ENCODE measurements at regions not wholly inside any gene's neighbourhood (a gene's known extent, or its start where the extent isn't known, plus 50 kb on each side); places are given as distances from the start of the nearest gene placed in this dataset.
"Not testable (repeated sequence)": the region's sequence is repeated elsewhere in the genome, so short reads cannot be mapped to it uniquely, and the experiment has no call there.

DNA sequence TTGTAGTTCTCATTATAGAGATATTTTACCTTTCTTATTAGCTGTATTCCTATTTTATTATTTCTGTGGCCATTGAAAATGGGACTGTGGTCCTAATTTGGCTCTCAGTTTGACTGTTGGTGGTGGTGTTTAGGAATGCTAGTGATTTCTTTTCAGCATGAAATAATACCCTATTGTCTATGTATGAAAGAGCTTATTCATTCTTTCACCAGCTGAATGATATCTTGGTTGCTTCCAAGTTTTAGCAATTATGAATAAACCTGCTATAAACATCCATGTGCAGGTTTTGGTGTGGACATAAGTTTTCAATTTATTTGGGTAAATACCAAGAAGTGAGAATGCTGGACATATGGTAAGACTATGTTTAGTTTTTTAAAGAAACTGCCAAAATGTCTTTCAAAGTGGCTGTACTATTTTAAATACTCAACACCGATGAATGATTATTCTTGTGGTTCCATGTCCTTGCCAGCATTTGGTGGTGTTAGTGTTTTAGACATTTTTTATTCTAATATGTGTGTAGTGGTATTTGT lies 501.6 kb upstream of the GYPC start:
- H3K4me1 ChIP-seq (ENCODE audit: control insufficient read depth in 1 of 2, extremely low read depth in 1 of 2, insufficient read depth in 2 of 2, low read length in 2 of 2): no peaks in the 10 kb centered on the region
- H3K4me3 Mint-ChIP-seq: no peak overlapping the region
- ChIA-PET POLR2A (no interaction called here), CTCF (no interaction called here)
- H3K27me3 ChIP-seq (replicated peaks in 1 of 2; ENCODE audit: control insufficient read depth in 2 of 2, extremely low read depth in 1 of 2, insufficient read depth in 2 of 2, low read length in 1 of 2): no peaks in the 10 kb centered on the region
- H3K27me3 Mint-ChIP-seq: no peaks in the 10 kb centered on the region
- H3K27ac Mint-ChIP-seq: no peak overlapping the region
- H3K27ac ChIP-seq (ENCODE audit: low read length): no peak overlapping the region
- no peaks in the 10 kb centered on the region for H3K36me3 Mint-ChIP-seq
- H3K9me3 ChIP-seq: no peaks in the 10 kb centered on the region
- H3K9me3 Mint-ChIP-seq: peaks cover 10 to 14% (median 10%) of the 10 kb centered on the region in 3 donors
- H3K36me3 ChIP-seq (ENCODE audit: control insufficient read depth in 2 of 2, extremely low read depth in 1 of 2, insufficient read depth in 1 of 2, low read length in 1 of 2): no peaks in the 10 kb centered on the region
- no peak overlapping the region for H3K4me3 ChIP-seq (ENCODE audit: control insufficient read depth in 1 of 2, extremely low read depth in 1 of 2, low read length in 1 of 2)
- DNase-seq (no peak), ATAC-seq (replicated peaks in 1 of 4) (no peak)
- no peaks in the 10 kb centered on the region for H3K4me1 Mint-ChIP-seq
- no CpG with 5 or more reads among the region's 1 CpG for WGBS (ENCODE audit: insufficient coverage)

DNA sequence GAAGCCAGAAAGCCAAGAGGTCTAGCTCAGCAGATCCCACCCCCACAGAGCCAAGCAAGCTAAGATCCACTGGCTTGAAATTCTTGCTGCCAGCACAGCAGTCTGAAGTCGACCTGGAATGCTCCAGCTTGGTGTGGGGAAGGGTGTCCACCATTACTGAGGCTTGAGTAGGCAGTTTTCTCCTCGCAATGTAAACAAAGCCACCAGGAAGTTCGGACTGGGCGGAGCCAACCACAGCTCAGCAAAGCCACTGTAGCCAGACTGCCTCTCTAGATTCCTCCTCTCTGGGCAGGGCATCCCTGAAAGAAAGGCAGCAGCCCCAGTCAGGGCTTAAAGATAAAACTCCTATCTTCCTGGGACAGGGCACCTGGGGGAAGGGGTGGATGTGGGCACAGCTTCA lies 495.0 kb upstream of the GYPC start:
- H3K9me3 Mint-ChIP-seq; CTCF ChIA-PET; H3K27ac Mint-ChIP-seq; H3K4me1 Mint-ChIP-seq; POLR2A ChIA-PET; ATAC-seq (replicated peaks in 1 of 4); H3K36me3 ChIP-seq (ENCODE audit: control insufficient read depth in 2 of 2, extremely low read depth in 1 of 2, insufficient read depth in 1 of 2, low read length in 1 of 2); H3K27ac ChIP-seq (ENCODE audit: low read length); H3K27me3 Mint-ChIP-seq; H3K36me3 Mint-ChIP-seq; H3K27me3 ChIP-seq (replicated peaks in 1 of 2; ENCODE audit: control insufficient read depth in 2 of 2, extremely low read depth in 1 of 2, insufficient read depth in 2 of 2, low read length in 1 of 2); H3K4me1 ChIP-seq (ENCODE audit: control insufficient read depth in 1 of 2, extremely low read depth in 1 of 2, insufficient read depth in 2 of 2, low read length in 2 of 2); DNase-seq; H3K4me3 ChIP-seq (ENCODE audit: control insufficient read depth in 1 of 2, extremely low read depth in 1 of 2, low read length in 1 of 2); H3K4me3 Mint-ChIP-seq; H3K9me3 ChIP-seq: not testable (repeated sequence)
- no CpG with 5 or more reads among the region's 4 CpGs for WGBS (ENCODE audit: insufficient coverage)

DNA sequence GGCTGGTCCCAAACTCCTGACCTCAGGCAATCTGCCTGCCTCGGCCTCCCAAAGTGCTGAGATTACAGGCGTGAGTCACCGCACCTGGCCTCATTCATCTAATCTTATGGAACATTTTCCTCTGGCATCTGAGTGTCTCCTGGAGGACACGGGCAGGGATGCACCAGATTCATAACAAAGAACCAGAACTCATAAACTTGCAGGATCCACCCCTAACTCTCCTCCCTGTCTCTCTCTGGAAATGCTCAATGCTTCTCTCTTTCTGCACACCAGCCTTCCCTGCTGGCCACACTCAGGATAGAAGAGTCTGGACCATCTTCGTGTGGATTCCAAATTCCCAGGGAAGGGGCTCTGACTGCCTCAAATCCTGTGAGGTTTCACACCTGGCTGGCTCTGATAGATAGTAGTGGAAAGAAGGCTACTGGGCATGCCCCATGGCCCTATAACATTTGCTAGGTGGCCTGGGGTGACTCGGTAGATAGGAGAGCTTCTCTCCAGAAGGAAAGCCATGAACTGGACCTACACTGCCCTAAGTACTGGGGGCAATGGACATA lies 483.2 kb upstream of the GYPC start:
- no peaks in the 10 kb centered on the region for H3K27me3 Mint-ChIP-seq
- H3K27me3 ChIP-seq (replicated peaks in 1 of 2; ENCODE audit: control insufficient read depth in 2 of 2, extremely low read depth in 1 of 2, insufficient read depth in 2 of 2, low read length in 1 of 2): no peaks in the 10 kb centered on the region
- DNase-seq (no peak), ATAC-seq (replicated peaks in 1 of 4) (no peak)
- no peaks in the 10 kb centered on the region for H3K4me1 ChIP-seq (ENCODE audit: control insufficient read depth in 1 of 2, extremely low read depth in 1 of 2, insufficient read depth in 2 of 2, low read length in 2 of 2)
- H3K9me3 ChIP-seq: no peaks in the 10 kb centered on the region
- WGBS (ENCODE audit: insufficient coverage): 97% methylated on average over 5 of the region's 6 CpGs
- H3K4me3 ChIP-seq (ENCODE audit: control insufficient read depth in 1 of 2, extremely low read depth in 1 of 2, low read length in 1 of 2): no peak overlapping the region
- POLR2A ChIA-PET: no interaction called here
- no peak overlapping the region for H3K4me3 Mint-ChIP-seq
- H3K36me3 ChIP-seq (ENCODE audit: control insufficient read depth in 2 of 2, extremely low read depth in 1 of 2, insufficient read depth in 1 of 2, low read length in 1 of 2): no peaks in the 10 kb centered on the region
- CTCF ChIA-PET: no interaction called here
- peaks cover 0 to 5% (median 0%) of the 10 kb centered on the region in 3 donors for H3K9me3 Mint-ChIP-seq
- H3K27ac ChIP-seq (ENCODE audit: low read length): no peak overlapping the region
- no peaks in the 10 kb centered on the region for H3K36me3 Mint-ChIP-seq
- H3K4me1 Mint-ChIP-seq: no peaks in the 10 kb centered on the region
- H3K27ac Mint-ChIP-seq: no peak overlapping the region

DNA sequence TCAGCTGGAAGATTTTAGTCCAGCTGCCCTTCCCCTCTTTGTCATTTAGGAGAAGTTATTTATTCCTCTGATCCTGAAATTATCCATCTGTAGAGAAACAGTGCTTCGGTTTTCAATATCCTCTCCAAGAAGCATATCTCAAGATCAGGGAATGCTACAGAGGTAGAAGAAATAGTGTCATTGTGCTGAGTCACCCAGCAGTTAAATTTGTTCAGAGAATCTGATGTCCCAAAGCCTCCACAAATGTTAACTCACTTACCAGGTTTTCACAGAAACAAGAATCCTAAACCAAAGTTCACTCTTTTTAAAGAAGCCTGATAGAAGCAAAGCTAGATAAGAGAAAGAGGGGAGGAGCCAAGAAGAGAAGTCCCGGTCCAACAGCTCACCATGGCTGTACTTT lies 480.7 kb upstream of the GYPC start:
- no peaks in the 10 kb centered on the region for H3K36me3 Mint-ChIP-seq
- no peak for ATAC-seq (replicated peaks in 1 of 4)
- CTCF ChIA-PET: no interaction called here
- no peaks in the 10 kb centered on the region for H3K4me1 Mint-ChIP-seq
- no peaks in the 10 kb centered on the region for H3K27me3 ChIP-seq (replicated peaks in 1 of 2; ENCODE audit: control insufficient read depth in 2 of 2, extremely low read depth in 1 of 2, insufficient read depth in 2 of 2, low read length in 1 of 2)
- no peaks in the 10 kb centered on the region for H3K27me3 Mint-ChIP-seq
- peaks cover 0 to 5% (median 0%) of the 10 kb centered on the region in 3 donors for H3K9me3 Mint-ChIP-seq
- WGBS (ENCODE audit: insufficient coverage): 78% methylated on average over 1 of the region's 2 CpGs
- H3K27ac Mint-ChIP-seq: no peak overlapping the region
- H3K4me3 Mint-ChIP-seq: no peak overlapping the region
- no peak overlapping the region for H3K27ac ChIP-seq (ENCODE audit: low read length)
- no peaks in the 10 kb centered on the region for H3K9me3 ChIP-seq
- DNase-seq: no peak
- H3K36me3 ChIP-seq (ENCODE audit: control insufficient read depth in 2 of 2, extremely low read depth in 1 of 2, insufficient read depth in 1 of 2, low read length in 1 of 2): no peaks in the 10 kb centered on the region
- no peak overlapping the region for H3K4me3 ChIP-seq (ENCODE audit: control insufficient read depth in 1 of 2, extremely low read depth in 1 of 2, low read length in 1 of 2)
- no peaks in the 10 kb centered on the region for H3K4me1 ChIP-seq (ENCODE audit: control insufficient read depth in 1 of 2, extremely low read depth in 1 of 2, insufficient read depth in 2 of 2, low read length in 2 of 2)
- POLR2A ChIA-PET: no interaction called here

DNA sequence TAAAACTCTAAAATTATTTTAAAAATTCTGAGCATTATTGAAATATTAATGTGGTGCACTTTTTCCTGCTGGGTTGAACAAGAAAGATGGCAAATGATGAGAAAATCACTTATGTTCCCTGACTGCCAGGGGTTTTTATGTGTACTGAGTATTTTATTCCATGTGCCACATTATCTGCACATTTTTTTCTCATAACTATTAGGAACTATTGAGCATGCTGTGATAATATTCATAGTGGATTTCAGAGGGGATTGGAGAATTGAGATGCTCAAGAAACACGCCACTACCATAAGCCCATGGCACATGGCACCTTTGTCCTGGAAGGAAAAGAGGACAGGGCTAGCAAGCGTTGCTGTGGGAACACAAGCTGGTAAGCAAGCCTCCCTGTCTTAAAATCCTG lies 478.5 kb upstream of the GYPC start:
- no CpG with 5 or more reads among the region's 2 CpGs for WGBS (ENCODE audit: insufficient coverage)

DNA sequence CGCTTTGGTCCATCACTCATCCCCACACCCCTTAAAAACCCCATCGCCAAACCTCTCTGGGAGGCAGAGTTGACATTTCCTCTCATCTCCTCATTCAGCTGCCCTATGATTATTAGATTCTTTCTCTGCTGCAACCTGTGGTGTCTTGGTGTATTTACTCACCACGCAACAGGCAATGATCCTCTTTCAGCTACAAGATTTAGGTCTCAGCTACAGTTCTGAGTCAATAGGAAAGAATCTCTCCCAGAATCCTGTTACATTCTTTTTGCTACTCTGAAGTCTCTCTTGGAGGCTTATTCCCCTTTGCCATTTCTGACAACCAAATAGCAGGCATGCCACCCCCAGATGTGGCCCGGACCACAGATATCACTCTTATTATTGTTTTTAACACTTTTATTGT lies 468.3 kb upstream of the GYPC start:
- Mint-ChIP-seq H3K27me3 (peaks cover 0 to 4% of the 10 kb centered on the region in 2 donors), H3K27ac (no peak overlapping the region), H3K36me3 (no peaks in the 10 kb centered on the region), H3K4me1 (no peaks in the 10 kb centered on the region), H3K4me3 (no peak overlapping the region), H3K9me3 (peaks cover 0 to 3% (median 3%) of the 10 kb centered on the region in 3 donors)
- Histone ChIP-seq H3K27me3 (replicated peaks in 1 of 2; ENCODE audit: control insufficient read depth in 2 of 2, extremely low read depth in 1 of 2, insufficient read depth in 2 of 2, low read length in 1 of 2) (no peaks in the 10 kb centered on the region), H3K27ac (ENCODE audit: low read length) (no peak overlapping the region), H3K4me1 (ENCODE audit: control insufficient read depth in 1 of 2, extremely low read depth in 1 of 2, insufficient read depth in 2 of 2, low read length in 2 of 2) (no peaks in the 10 kb centered on the region), H3K4me3 (ENCODE audit: control insufficient read depth in 1 of 2, extremely low read depth in 1 of 2, low read length in 1 of 2) (no peak overlapping the region), H3K9me3 (no peaks in the 10 kb centered on the region), H3K36me3 (ENCODE audit: control insufficient read depth in 2 of 2, extremely low read depth in 1 of 2, insufficient read depth in 1 of 2, low read length in 1 of 2) (no peaks in the 10 kb centered on the region)
- CTCF ChIA-PET: no interaction called here
- DNase-seq (no peak), ATAC-seq (replicated peaks in 1 of 4) (no peak)
- 100% methylated on average over 1 of the region's 4 CpGs for WGBS (ENCODE audit: insufficient coverage)
- POLR2A ChIA-PET: no interaction called here

More for the DNA sequence above, 478.5 kb upstream of the GYPC start:
- no peaks in the 10 kb centered on the region for H3K9me3 ChIP-seq
- Mint-ChIP-seq H3K9me3 (no peaks in the 10 kb centered on the region), H3K36me3 (no peaks in the 10 kb centered on the region), H3K4me1 (no peaks in the 10 kb centered on the region), H3K4me3 (no peak overlapping the region), H3K27me3 (no peaks in the 10 kb centered on the region), H3K27ac (no peak overlapping the region)
- CTCF ChIA-PET: no interaction called here
- no peaks in the 10 kb centered on the region for H3K36me3 ChIP-seq (ENCODE audit: control insufficient read depth in 2 of 2, extremely low read depth in 1 of 2, insufficient read depth in 1 of 2, low read length in 1 of 2)
- no peak for ATAC-seq (replicated peaks in 1 of 4)
- H3K4me3 ChIP-seq (ENCODE audit: control insufficient read depth in 1 of 2, extremely low read depth in 1 of 2, low read length in 1 of 2): no peak overlapping the region
- H3K27me3 ChIP-seq (replicated peaks in 1 of 2; ENCODE audit: control insufficient read depth in 2 of 2, extremely low read depth in 1 of 2, insufficient read depth in 2 of 2, low read length in 1 of 2): no peaks in the 10 kb centered on the region
- POLR2A ChIA-PET: no interaction called here
- DNase-seq: no peak
- H3K4me1 ChIP-seq (ENCODE audit: control insufficient read depth in 1 of 2, extremely low read depth in 1 of 2, insufficient read depth in 2 of 2, low read length in 2 of 2): no peaks in the 10 kb centered on the region
- no peak overlapping the region for H3K27ac ChIP-seq (ENCODE audit: low read length)

DNA sequence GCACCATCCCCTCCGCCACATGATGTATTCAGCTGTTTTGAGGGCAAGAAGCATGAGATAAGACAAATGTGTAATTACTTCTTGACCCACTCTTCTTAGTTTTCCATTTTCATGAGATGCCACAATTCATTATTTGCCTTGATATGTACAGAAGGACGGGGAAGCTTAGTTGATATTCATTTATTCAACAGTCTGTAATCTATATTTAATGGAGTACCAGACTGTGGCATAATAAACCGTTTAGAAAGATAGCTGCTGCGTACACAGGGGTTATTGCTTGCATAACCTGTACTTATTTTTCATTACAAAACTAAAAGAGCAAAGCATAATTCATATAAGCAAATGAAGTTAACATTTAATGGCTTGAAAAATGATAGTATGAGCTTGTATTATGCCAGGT lies 466.4 kb upstream of the GYPC start:
- Histone ChIP-seq H3K4me3 (ENCODE audit: control insufficient read depth in 1 of 2, extremely low read depth in 1 of 2, low read length in 1 of 2) (no peak overlapping the region), H3K27me3 (replicated peaks in 1 of 2; ENCODE audit: control insufficient read depth in 2 of 2, extremely low read depth in 1 of 2, insufficient read depth in 2 of 2, low read length in 1 of 2) (no peaks in the 10 kb centered on the region), H3K36me3 (ENCODE audit: control insufficient read depth in 2 of 2, extremely low read depth in 1 of 2, insufficient read depth in 1 of 2, low read length in 1 of 2) (no peaks in the 10 kb centered on the region), H3K4me1 (ENCODE audit: control insufficient read depth in 1 of 2, extremely low read depth in 1 of 2, insufficient read depth in 2 of 2, low read length in 2 of 2) (no peaks in the 10 kb centered on the region), H3K27ac (ENCODE audit: low read length) (no peak overlapping the region), H3K9me3 (no peaks in the 10 kb centered on the region)
- CTCF ChIA-PET: no interaction called here
- POLR2A ChIA-PET: no interaction called here
- H3K4me1 Mint-ChIP-seq: no peaks in the 10 kb centered on the region
- H3K9me3 Mint-ChIP-seq: peaks cover 0 to 3% (median 0%) of the 10 kb centered on the region in 3 donors
- H3K4me3 Mint-ChIP-seq: no peak overlapping the region
- DNase-seq (no peak), ATAC-seq (replicated peaks in 1 of 4) (no peak)
- WGBS (ENCODE audit: insufficient coverage): no CpG with 5 or more reads among the region's 4 CpGs
- H3K27me3 Mint-ChIP-seq: peaks cover 2 to 9% of the 10 kb centered on the region in 2 donors
- no peaks in the 10 kb centered on the region for H3K36me3 Mint-ChIP-seq
- no peak overlapping the region for H3K27ac Mint-ChIP-seq
